Stimulated activated CD4-positive, alpha-beta T cell treated with anti-CD3 and anti-CD28 coated beads, Interleukin-4, amount 100 ng/mL, for 4 hours (primary cell): ENCODE measurements at regions not wholly inside any gene's neighbourhood (a gene's known extent, or its start where the extent isn't known, plus 50 kb on each side); places are given as distances from the start of the nearest gene placed in this dataset.

Source experiments
- DNase-seq, 2 experiments: peaks; one replicate each; pipeline ENCODE4 v3.0.0-alpha.2; 2020

DNA sequence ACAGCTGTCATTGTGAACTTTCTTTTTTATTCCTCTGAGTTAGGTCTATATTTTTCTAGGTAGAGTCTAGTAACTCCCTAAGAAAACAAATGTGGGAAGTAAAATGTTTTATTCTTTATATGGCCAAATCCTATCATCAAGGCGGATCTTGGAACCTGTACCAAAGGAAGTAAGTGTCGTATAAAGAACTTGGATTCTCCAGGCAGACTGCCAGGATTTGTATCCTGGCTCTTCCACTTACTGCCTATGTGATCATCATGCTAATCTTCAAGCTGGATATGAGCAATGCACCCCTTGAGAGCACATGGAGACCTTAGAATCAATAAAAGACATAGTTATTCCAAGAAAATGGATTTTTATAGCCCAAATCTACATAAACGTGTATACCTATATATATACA lies 286.5 kb downstream of the PCDH17 start:
- DNase-seq: no peak

- DNase-seq: no peak
These were observed 287.4 kb downstream of the PCDH17 start for GRCh38 chr13:57918913-57919312.

- no peak for DNase-seq
These were observed 293.7 kb downstream of the PCDH17 start for GRCh38 chr13:57925250-57925649.

DNA sequence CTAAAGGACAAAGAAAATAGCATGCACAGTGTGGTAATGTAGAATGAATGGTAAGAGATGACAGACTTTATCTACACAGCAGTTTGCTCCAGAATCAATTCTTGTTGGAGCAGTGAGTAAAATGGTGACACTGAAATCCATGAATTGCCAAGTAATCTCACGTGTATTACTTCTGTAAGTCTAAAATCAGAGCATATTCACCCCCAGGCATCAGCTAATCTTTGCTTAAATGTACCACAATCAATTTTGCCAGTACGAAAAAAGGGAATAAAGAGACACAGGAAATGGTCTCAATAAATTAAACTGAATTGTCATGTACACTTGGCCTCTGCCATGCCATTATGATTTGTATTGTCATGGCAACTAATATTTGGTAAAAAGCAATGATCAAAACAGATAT lies 294.2 kb downstream of the PCDH17 start:
- DNase-seq: no peak

GRCh38 chr13:57932061-57932460 lies 300.5 kb downstream of the PCDH17 start:
- DNase-seq: no peak

DNA sequence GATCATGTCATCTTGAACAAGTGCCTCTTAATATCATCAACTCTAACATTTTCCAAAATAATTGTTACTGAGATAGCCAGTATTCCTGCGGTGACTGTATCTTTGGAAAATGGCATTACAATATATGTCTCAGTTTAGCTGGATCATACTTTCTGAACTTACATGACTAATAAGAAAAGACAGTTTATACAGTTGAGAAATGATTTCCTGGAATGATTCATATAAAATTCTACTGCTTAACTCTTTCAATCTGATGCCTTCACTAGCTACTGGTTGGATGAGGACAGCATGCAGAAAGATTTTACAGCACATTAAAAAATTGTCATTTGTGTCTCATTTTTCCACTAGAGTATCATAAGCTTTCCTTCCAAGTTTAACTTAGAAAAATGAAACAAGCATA lies 302.1 kb downstream of the PCDH17 start:
- no peak for DNase-seq

DNA sequence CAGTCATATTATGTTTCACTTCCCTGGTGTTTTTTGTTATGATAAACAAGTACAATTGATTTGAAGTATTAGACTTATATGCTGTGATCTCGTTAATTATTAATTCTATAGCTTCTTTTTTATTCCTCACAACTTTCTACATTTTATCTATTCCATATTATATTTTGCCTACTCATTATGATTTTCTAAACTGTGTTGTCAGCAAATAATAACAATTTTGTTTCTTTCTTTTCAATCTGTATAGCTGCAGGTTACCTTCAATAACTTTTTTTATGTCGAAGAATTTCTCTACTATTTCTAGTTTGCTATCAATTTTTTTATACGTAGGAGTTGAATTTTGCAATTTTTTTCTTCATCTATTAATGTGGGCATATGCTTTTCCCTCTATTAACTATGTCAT lies 304.4 kb downstream of the PCDH17 start:
- no peak for DNase-seq

DNA sequence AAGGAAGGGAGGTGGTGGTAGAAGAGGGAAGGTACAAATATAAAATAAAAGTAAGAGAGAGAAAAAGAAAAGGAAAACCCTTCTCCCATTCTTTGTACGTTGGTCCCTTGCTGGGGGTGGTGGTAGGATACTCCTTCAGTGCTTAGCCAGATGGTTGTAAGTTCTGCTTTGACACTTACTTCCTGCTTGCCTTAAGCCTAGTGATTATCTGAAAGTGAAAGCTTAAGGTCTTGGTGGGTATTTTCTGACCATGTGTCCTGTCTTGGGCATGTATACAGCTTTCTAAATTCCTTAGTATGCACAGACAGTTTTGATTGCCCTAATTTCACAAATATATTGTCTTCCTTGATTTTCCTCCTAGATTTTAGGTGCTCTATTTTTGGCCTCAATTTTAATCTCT lies 314.8 kb downstream of the PCDH17 start:
- no peak for DNase-seq

GRCh38 chr13:57948884-57949283 lies 317.3 kb downstream of the PCDH17 start:
- no peak for DNase-seq

- no peak for DNase-seq
These were observed 338.4 kb downstream of the PCDH17 start for GRCh38 chr13:57969951-57970350.

GRCh38 chr13:57970404-57970803 lies 338.9 kb downstream of the PCDH17 start:
- DNase-seq: no peak

DNA sequence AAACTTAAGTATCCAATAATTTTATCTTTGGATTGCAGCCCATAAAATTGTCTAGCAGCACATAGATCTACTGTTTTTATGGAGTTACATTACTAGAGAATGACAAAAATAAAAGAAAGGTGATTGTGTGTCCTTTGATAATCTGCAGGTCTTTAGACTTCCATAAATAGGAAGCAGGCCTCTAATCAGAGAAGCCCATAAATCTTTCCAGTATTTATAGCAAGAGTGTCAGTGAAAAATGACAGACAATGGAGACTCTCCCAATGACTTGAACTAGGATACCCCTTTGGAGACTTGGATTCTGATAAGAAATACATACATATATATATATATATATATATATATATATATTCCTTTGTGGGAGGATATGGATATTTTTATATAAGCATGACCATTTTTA lies 351.2 kb downstream of the PCDH17 start:
- DNase-seq: no peak

DNA sequence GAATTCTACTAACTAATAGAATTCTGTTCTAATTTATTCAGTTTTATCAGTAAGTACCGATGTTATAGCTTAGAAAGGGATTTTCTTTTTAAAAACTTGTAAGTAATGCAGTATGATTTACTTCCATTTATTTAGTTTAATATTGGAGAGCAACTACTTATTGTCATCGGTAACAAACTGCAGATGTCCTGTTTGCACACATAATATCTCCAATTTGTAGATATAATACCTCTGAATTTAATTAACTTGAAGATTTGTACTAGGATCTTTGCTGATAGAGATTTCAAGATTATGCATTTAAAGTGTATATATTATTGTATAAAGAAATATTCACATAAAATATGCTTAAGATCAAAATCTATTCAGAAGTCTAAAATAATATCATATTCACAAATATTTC lies 356.7 kb downstream of the PCDH17 start:
- no peak for DNase-seq

GRCh38 chr13:57991041-57991440 lies 359.5 kb downstream of the PCDH17 start:
- DNase-seq: no peak

DNA sequence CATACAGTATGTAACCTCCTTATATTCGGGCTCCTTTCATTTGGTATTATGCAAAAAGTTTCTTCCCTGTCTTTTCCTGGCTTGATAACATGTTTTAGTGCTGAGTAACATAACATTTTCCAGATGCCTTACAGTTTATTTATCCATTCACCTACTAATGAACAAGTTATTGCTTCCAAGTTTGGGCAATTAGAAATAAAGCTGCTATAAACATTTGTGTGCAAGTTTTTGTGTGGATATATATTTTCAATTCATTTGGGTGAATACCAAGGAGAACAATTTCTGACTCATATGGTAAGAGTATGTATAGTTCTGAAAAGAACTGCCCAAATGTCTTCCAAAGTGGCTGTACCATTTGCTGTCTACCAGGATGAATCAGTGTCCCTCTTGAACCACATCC lies 360.9 kb downstream of the PCDH17 start:
- DNase-seq: no peak

- DNase-seq: no peak
These were observed 365.2 kb downstream of the PCDH17 start for GRCh38 chr13:57996717-57997116.

- no peak for DNase-seq
These were observed 373.2 kb downstream of the PCDH17 start for GRCh38 chr13:58004751-58005150.

DNA sequence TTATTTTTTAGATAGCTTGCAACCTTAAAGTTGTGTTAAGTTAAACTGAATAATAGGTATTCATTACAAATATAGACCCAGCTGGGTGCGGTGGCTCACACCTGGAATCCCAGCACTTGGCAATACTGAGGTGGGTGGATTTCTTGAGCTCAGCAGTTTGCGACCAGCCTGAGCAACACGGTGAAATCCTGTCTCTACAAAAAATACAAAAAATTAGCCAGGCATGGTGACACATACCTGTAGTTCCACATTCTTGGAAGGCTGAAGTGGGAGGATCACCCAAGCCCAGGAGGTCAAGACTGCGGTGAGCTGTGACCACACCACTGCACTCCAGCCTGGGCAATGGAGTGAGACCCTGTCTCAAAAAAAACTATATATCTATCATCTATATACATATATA lies 386.5 kb downstream of the PCDH17 start:
- no peak for DNase-seq

GRCh38 chr13:58018865-58019264 lies 387.3 kb downstream of the PCDH17 start:
- DNase-seq: no peak

GRCh38 chr13:58024103-58024502 lies 392.6 kb downstream of the PCDH17 start:
- DNase-seq: no peak

GRCh38 chr13:58025821-58026220 lies 394.3 kb downstream of the PCDH17 start:
- no peak for DNase-seq

- DNase-seq: no peak
These were observed 401.3 kb downstream of the PCDH17 start for GRCh38 chr13:58032676-58033460.

DNA sequence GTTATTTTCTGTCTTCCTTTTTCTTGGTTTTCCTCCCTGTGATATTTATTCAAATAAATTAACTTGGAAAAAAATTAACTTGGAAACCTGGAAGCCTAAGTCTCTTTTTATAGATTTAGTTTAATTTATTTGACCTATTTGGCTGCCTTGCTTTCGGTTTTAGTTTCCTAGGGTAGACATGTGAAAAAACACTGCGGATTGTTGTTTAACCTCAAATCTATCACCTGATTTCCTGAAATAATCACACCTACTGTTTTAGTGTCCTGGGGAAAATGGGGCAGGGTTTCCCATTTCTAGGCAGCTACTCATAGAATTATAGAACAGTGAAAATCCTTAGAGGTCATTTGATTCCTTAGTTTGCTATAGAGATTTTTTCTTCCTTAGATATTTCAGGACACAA lies 412.4 kb downstream of the PCDH17 start:
- DNase-seq: no peak

- no peak for DNase-seq
These were observed 417.1 kb downstream of the PCDH17 start for GRCh38 chr13:58048670-58049069.

DNA sequence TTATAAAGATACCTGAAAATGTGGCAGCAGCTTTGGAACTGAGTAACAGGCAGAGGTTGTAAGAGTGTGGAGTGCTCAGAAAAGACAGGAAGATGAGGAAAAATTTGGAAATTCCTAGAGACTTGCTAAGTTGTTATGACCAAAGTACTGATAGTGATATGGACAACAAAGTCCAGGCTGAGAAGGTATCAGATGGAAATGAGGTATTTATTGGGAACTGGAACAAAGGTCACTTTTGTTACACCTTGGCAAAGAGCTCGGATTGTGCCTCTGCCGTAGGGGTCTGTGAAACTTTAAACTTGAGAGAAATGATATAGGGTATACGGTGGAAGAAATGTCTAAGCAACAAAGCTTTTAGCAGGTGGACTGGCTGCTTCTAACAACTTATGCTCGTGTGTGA lies 419.9 kb downstream of the PCDH17 start:
- no peak for DNase-seq
